RKO (cell line): ENCODE measurements at regions not wholly inside any gene's neighbourhood (a gene's known extent, or its start where the extent isn't known, plus 50 kb on each side); places are given as distances from the start of the nearest gene placed in this dataset.

Experiments used
- DNase-seq: peaks from one replicate; pipeline ENCODE4 v3.0.0-alpha.2; 2016; ENCODE audit warnings: low spot score

DNA sequence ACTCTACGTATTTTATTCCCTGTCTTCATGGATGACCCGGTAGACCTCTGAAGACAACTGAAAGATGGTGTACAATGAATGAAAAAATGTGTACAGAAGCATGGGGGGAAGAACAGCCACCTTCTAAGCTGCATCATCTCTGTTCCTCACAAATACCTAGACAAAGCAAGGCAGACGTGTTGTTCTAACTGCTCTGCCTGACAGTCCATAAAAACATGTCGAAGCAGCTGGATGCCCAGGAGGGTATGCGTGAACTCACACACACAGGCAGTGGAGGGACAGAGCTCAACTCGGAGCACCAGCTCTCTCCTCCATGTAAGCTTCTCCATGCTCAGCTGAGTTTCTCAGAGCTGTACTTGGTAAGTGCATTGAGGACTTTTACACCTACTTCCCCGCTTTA lies 327.4 kb downstream of the CTTN start:
- DNase-seq, result no peak

DNA sequence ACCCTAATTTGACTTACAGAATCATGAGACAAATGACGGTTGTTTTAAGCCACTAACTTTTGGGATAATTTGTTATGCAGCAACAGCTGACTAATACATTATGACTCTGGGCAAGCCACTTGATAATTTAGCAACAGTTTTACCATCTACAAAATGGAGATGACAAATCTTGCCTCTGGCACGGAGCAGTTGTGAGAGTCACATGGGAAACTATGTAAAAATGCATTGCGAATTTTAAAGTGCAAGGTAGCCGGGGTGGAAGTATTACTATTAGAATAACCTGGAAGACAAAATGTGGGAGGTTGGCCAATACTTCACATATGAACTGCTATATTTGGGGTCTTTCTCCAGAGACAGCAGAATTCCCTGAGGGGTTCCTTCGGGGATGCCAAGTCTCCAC lies 328.7 kb downstream of the CTTN start:
- no peak for DNase-seq

DNA sequence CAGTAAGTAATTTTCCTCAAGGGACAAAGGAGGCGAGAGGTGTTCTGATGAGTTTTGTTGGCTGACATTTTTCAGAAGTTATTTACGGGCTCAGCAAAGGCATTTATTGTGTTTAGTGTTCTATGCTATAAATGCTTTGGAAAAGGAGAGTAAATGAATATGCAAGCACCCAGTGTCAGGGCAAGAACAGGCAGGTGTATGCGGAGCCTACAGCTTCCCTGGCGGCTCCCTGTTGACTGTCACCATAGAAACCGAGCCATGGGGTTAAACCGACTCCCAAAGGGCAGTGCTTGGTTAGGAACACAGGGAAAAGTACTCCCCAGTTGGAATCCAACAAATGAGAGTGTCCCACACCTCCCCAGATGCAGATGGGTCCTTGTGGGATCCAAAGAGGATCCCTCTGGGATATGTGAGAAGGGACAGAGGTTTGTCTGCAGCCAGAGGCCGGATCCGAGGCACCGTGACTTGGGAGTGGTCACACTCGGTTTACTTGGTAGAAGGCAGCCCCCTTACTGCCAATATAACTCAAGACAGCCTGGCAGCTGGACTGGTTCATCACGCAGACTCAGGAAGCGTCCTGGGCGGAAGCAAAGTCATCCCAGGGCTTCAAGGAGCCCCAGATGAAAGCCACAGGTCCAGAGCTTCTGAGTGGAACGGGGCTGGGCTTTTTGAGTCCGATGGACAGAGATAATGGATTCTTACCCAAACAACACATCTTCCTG lies 329.7 kb downstream of the CTTN start:
- no peak for DNase-seq

DNA sequence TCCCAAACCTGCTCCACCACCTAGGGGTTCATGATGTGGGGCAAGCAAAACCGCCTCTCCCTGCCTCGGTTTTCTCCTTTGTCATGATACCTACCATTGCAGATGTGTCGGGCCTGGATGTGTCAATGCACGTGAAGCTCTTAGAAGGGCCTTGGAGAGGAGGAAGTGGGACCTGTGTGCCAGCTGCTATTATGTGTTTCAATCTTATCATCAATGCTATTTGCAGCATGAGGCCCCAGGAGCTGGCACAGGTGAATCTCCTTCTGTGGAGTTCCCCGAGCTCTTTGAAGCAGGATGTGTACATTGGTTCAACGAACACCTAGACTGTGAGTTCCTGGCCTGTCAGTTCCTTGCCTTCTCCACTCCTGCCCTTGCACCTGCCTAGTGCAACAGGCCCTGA lies 331.6 kb downstream of the CTTN start:
- DNase-seq, result no peak

DNA sequence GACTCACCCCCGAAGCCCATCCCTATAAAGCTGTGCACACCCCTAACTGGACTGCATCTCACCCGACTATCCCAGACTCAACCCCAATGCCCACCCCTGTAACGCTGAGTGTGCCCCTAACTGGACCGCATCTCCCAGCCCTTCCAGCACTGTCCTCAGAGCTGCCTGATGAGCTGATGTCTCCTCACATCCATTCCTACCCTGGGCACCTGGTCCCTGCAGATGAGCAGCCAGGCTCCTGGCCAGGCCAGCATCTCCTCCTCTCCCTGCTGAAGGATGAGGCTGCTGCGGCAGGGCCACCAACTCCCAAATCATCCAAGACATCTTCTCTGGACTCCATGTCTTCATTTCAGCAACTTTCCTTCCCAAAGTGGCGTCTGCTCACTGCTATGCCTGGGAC lies 332.1 kb downstream of the CTTN start:
- no peak for DNase-seq

DNA sequence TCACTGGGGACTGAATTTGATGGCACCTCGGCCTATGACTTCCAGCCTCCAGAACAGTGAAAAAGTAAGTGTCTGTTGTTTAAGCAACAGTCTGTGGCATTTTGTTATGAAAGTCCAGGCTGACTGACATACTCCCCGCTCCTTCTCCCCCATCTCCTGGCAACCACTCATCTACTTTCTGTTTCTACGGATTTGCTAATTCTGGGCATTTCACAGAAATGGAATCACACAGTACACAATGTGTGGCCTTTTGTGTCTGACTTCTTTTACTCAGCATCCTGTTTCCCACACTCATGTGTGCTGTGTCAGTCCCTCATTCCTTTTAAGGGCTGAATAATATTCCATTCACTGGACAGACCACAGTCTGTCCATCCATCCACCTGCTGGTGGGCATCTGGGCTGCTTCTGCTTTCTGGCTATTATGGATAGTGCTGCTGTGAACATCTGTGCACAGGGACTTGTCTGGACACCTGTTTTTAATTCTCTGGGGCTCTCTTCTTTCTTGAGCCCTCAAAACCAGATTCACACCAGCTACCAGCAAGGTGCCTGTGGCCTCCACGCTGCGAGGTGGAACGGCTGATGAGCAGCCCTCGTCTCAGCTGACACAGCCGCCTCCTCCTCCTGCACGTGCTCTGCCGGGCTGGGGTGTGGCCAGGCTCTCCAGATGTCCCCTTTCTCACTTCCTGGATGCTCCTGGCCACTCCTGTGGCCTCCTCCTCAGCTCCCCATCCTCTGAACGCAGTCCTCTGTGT lies 333.1 kb downstream of the CTTN start:
- no peak for DNase-seq

DNA sequence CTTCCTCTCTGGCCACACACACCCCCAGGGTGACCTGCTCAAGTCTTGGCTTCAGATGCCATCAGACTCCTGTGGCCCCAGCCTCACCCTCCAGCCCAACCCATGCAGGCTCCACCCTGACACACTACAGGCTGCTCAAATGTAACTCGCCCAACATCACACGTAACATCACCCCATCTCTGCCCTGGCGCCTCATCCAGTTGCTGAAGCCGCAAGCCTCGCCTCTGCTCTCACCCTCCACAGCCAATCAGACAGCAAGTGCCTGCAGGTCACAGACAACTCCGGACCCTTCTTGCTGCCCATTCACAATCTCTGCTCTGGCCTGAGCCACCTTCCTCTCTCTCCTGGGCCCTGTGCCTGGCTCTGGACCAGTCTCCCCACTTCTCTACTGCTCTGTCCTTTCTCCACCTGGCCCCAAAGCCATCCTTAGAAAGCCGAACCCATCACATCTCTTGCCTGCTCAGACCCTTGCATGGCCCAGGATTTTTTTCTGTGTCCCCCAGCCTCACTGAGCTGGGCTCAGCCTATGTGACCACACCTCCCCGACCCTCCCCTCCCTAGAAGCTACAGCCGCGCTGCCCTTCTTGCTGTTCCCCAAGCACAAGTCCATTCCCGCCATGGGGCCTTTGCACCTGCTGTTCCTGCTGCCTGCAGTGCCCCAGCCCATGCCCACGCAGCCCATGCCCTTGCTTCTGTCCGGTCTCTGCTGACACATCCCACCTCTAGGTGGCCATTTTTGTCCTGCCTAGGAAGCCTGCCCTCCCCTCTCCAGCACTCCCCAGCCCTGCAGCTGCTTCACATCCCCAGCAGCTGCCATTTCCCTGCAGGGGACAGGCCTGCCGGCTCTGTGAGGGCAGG lies 333.9 kb downstream of the CTTN start:
- no peak for DNase-seq

DNA sequence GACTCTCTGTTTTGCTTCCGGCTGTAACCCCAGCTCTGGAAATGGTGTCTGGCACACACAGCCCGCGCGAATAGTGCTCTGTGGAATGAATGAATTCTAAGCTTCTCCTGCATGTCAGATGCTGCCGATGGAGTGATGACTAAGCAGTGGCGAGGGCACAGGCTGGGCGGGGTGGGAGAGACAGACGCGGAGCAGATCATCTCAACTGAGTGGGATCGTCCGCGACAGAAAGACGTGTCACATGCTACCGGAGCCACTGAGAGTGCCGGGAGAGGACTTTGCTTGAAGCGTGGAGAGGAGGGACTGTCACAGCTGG lies 334.5 kb downstream of the CTTN start:
- DNase-seq, result no peak

DNA sequence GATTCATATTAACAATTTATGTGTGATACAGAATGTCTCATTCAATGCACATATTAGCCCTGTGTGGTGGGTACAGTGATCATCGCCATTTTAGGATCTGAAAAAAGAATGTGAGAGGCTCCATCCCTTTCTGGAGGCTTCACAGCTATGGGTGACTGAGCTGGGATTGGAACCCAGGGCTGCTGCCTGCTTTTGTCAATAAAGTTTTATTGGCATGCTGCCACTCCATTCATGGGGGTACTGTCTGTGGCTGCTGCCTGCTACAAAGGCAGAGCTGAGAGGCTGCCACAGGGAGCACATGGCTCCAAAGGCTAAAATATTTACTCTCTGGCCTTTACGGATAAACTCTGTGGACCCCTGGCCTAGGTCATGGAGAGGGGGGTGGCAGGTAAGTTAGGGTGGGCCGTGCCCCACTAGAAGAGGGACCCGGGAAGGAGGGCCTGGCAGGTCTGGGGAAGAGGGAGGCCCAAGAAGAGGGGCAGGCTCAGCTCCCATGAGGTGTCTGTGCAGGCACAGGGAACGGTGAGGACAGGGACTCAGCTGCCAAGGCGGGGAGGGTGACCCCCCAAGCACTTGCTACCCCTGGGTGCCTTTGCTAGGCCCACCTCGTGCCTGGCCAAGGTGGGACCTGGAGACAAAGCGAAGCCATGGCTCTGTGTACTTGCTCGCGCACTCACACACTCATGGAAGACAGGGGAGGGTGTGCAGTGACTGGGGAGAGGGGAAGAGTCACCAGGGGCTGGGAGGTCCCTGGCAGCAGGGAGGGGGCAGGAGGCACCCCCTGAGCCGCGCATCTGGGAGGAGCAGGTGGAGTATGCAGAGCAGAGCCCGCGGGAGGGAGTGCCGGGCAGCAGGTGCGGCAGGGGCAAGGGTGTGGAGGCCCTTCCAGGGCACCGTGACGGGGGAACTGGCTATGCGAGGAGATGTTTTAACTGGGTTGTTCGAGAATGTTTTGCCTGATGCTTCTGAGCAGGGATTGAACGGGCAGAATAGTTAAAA lies 335.3 kb downstream of the CTTN start:
- DNase-seq, result no peak

DNA sequence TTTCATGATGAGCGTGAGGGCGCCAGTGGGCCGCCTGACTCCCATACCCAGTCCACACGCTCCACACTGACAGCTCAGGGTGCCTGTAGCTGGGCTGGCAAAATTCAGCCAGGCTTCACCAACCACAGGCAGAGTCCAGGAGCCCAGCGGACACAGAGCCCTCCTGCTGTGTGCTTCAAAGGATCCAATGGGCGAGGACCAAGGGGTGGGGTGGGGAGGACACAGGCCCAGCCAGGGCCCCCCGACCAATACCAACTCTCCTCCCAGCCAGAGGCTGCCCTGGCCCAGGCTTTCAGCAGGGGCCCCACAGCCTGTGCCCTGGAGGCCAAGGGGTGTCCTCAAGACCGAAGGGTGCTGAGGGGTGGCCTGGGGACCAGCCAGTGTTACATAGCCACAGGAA lies 336.1 kb downstream of the CTTN start:
- DNase-seq, result no peak

DNA sequence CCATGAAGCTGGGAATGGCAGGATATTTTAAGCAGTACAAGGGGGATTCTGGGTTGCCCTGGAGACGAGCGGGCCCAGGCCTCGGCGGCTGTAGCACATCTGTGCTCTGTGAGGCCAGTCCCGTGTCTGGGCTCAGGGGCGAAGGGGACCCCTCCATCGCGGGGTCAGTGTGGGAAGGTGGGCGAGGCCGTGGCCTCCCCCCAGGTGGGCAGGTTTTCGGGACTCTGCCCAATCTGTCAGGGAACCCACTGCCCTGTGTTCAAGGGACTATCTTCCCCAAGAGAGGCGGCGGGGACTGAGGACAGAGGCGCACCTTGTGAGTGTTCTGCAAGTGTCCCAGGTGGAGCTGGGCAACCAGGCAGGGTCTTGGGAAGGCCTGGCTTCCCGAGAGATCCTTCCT lies 336.6 kb downstream of the CTTN start:
- no peak for DNase-seq

DNA sequence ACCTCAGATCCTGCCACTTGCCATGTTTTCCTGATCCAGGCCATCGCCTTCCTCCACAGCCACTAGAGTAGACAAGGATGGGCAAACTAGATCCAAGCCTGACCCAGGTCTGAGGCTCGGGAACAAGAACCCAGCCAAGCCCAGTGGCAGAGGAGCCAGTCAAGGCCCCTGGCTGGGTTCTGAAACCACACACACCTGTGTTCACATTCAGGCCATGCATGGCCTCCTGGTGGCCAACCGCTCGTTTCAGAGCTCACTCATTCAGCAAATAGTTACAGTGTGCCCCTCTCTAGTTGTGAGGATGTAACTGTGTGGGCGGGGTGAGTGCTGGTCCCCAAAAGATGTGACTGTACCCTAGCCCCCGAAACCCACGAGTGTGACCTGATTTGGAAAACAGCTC lies 337.6 kb downstream of the CTTN start:
- no peak for DNase-seq

DNA sequence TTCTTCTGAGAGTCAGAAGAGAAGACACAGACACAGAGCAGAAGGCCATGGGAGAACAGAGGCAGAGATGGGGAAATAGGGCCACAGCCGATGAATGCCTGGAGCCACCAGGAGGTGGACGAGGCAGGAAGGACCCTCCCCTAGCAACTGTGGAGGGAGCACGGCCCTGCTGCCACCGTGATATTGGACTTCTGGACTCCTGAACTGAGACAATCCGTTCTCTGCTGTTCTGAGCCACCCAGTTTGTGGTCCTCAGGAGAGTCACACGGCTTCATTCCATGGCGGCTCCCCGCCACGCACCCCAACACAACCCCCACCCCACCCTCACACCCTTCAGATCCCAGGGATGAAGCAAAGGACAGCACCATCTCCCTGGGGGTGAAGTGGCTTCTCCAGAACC lies 338.1 kb downstream of the CTTN start:
- DNase-seq, result no peak

DNA sequence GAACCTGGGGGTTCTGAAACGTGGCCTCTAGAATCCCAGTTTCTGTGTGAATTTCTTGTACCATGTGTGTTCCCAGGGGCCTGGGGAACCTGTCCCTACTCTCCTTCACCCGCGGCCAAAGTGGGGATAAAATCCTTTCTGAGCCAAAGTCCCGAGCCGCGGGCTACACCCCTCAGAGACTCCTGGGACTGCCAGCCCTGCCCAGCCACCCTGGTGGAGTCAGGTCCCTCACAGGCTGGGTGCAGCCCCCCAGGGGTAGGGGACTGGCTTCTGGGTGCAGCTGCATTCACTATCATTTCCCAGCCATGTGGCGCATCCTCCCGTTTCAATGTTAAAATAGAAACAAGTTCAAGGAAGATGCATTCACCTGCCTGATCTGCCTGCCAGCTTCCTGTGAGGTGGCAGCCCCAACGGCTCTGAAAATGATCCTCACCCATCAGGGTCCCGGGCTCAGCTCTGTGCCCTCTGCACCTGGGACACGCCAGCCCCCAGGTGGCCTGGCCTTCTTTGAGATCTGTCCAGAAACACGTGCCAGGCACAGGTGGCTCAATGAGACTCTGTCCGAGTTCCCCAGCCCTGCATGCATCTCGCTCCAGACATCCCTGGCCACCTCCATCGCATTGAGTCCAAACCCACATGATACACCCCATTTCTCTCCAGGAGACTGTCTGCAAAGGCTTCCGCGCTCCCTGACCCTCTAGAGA lies 338.8 kb downstream of the CTTN start:
- no peak for DNase-seq

DNA sequence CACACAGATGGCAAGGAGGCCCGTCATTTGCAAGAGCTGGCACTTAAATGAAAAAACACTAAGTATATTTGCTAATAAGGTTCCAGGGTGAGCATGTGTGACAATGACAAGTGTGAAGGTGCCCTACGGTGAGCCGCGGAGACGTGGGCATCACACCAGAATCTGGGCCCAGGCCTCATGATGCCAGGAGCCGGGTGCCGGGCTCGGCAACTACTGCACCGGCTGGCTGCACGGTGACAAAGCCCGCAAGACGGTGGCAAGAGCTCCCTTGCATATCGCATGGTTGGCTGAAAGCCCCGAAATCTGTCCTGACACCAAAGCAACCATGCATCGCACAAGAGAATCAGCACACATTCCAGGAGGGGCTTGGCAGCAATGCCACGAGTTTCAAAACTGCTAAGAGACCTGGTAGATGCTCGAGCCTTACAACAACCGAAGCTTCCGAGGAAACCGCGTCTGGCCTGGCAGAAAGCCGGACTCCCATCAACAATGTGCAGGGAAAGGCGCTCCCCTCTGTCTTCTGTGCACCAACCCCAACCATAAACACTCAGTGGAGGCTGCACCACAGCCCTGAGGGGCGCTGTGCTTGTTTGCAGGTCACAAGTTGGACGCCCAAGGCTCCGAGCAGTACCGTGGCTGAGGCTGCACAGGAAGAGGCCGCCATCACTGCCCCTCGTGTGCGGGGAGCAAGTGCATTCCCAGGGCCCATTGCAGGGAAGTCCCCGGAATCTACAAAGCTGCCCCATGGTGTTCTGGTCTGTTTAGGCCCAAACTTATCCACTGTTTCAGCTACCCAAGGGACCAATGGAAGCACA lies 339.7 kb downstream of the CTTN start:
- DNase-seq, result no peak

DNA sequence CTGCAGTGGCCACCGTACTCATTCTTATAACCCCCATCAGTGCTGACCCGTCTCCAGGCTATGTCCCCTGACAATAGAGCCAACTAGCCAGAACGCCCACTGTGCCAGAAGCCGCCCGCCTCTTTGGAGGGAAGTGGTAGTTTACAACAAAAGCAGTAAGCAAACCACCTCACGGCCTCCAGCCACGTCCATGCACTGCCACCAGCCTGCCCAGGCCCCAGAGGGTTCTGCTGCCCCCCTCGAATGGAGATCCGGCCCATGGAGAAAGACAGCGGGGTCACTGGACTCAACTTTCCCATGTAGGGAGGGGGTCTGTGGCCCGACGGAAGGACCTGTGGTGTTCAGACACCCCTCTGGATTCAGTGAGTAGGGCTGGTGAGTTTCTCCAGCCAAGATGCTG lies 340.3 kb downstream of the CTTN start:
- DNase-seq, result no peak

DNA sequence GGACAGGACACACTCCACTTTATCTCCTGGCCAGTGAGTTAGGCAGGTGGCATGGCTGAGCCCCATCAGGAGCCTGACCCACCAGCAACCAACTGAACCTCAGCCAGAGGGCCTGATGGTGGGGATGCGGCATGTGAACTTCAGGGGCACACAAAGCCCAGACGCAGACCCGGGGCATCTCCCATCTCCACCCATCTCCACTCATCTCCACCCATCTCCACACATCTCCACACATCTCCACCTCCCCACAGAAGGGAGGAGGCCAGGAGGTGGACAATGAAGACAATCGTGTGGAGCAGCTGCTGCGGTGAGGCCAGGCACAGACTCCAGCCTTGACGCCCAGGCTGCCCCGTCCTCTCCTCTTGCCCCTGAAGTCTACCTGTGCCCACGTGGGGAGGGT lies 340.8 kb downstream of the CTTN start:
- DNase-seq, result no peak

DNA sequence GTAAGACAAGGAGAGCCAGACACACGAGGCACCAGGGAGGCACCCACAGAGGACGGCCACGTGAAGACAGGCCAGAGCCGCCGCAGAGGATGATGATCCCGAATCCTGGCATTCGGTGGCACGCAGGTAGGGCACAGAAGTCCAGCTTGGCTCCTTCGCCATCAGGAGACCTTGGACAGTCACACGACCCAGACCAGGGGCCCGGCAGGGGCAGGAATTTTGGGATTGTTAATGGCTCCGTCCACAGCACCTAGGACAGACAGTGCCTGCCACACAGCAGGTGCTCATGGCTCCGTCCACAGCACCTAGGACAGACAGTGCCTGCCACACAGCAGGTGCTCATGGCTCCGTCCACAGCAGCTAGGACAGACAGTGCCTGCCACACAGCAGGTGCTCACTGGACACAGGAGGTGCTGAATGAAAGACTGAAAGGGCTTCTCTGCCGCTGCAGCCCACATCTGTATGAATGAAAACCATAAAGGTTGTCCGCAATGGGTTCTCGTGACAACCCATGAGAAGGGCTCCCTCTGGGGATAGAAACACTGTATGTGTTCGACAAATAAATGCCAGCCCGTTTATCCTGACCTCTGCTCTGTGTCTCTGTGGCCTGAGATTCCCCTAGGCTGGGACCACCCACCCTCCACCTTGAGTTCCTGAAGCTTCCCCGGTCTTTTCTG lies 341.6 kb downstream of the CTTN start:
- DNase-seq, result no peak

DNA sequence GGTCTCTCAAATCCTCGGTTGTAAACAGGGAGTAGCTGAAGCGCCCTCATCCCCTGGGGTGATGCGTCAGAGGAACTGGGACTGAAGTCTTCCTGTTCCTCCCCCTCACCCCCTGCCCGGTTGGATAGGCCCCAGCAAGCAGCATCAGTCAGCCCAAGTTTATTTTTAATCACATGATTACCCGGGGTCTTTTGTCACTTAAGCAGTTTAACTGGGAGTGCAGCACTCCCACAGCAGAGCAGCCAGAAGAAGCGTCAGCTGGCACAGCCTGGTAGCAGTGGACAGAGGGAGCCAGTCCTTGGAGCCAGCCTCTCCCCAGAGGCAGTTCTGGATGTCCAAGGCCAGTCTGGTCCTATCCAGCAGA lies 342.1 kb downstream of the CTTN start:
- no peak for DNase-seq

DNA sequence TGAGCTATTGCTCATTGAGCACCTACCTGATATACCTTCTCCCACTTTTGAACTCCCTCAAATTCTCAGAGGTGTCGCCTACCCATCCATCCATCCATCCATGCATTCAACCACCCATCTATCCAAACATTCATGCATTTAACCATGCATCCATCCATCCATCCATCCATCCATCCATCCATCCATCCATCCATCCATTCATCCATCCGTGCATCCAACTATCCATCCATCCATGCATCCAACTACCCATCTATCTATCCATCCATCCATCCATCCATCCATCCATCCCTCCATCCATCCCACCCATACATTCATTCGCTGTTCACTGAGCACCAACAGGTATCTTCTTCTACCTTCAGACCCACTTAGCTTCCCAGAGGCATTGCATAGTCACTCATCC lies 342.8 kb downstream of the CTTN start:
- no peak for DNase-seq
